ENCODE measurements at regions not wholly inside any gene's neighbourhood (a gene's known extent, or its start where the extent isn't known, plus 50 kb on each side); places are given as distances from the start of the nearest gene placed in this dataset.
"Not testable (repeated sequence)": the region's sequence is repeated elsewhere in the genome, so short reads cannot be mapped to it uniquely, and the experiment has no call there.

- DNase-seq: no peak
Observed at GRCh38 chr10:62666275-62666674, 138.2 kb upstream of the ADO start.

- no peak for DNase-seq
Observed at GRCh38 chr10:62669341-62669740, 135.2 kb upstream of the ADO start.

- no peak for DNase-seq
Observed at GRCh38 chr10:62671104-62671503, 133.4 kb upstream of the ADO start.

- peak in 2 of 4 experiments; percentile 42 to 55 for DNase-seq
Observed at GRCh38 chr10:62681211-62681940, 123.1 kb upstream of the ADO start.

GRCh38 chr10:62684911-62685310, 119.6 kb upstream of the ADO start:
- no peak for DNase-seq

DNA sequence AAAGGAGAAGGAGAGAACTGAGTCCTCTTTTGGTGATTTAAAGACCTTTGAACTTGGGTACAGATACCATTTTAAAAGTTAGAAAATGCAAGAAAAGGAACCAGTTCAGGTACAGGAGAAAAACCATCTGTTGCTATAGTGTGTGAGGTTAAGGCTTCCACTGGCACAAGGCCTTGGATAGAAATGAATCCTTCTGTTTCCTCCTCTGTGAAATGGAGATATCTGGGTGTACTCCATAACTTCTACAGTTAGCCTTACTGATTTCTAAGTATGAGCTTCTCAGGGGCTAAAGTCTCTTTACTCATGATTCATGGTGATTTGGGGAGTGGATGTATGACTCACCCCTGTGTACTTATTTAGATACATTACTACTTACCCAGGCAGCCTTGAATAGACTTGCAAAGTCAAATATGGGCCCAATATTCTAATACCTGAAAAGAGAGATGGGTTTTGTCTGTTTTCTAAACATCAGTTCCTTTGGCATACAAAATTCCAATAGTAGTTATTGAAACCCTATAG, 117.2 kb upstream of the ADO start:
- no peak for DNase-seq

DNA sequence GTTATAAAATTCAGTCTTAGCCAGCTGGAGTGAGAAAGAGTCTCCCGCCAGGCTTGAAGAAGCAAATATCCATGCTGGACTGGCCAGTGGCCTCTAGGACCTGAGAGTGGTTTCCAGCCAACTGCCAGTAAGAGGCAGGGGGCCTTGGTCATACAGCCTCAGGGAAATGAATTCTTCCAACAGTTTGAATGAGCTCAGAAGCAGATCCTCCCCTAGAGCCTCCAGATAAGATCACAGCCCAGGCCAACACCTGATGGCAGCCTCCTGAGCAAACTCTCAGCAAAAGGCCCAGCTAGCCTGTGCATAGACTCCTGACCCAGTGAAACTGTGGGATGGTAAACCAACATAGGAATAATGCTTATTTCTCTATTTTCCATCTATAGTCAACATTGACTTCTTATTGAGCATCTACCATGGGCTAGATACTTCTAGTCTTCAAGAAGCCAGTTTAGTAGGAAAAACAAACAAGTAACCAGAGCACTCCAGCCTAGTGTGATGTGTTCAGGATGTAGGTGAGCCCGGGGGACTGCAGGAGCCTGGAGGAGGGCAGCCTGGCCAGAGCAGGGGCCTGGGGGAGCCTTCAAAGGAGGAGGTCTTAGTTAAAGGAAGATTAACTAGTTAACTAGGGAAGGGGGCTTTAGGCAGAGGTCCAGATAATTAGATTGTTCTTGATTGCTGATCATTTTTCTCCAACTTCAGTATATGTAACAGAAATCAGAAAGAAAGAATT, 115.4 kb upstream of the ADO start:
- DNase-seq: no peak

- no peak for DNase-seq
Observed at GRCh38 chr10:62689712-62690111, 114.8 kb upstream of the ADO start.

GRCh38 chr10:62690703-62691102, 113.8 kb upstream of the ADO start:
- DNase-seq: no peak

DNA sequence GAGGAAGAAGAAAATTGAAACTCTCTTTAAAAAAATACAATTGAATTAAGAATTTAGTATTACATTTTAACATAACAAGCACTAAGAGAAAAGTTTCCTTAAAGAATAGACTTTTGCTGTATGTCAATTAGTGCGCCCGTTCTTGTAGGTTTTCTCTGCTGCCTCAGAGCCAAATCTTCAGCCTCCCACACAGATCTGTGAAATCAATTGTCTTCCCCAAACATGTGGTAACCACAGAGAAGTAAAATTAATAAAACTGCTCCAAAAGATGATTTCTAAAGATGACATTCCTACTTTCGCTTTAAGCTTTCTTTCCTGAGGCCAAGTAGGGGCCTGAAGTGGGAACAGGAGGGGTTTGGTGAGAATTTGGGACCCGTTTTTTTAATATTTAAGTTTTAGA, 113.2 kb upstream of the ADO start:
- DNase-seq: no peak

DNA sequence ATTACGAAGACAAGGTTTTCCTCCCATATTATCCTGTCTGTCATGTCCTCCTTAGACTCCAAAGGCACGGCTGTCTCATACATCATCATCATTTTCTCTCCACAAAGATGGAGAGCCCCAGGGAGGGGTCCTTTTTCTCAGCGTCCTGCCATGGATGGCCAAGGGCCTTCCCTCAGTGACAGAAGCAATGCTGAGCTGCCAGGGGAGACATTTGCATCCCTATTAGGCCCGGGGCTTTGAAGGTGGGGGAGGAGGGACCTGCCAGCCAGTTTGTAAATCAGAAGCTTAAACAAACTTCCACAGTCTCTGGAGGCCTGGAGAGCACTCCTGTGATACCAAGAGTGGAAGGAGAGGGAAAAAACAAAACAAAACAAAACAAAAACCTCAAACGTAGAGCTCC, 112.4 kb upstream of the ADO start:
- no peak for DNase-seq

- DNase-seq: no peak
Observed at GRCh38 chr10:62693306-62693705, 111.2 kb upstream of the ADO start.

DNA sequence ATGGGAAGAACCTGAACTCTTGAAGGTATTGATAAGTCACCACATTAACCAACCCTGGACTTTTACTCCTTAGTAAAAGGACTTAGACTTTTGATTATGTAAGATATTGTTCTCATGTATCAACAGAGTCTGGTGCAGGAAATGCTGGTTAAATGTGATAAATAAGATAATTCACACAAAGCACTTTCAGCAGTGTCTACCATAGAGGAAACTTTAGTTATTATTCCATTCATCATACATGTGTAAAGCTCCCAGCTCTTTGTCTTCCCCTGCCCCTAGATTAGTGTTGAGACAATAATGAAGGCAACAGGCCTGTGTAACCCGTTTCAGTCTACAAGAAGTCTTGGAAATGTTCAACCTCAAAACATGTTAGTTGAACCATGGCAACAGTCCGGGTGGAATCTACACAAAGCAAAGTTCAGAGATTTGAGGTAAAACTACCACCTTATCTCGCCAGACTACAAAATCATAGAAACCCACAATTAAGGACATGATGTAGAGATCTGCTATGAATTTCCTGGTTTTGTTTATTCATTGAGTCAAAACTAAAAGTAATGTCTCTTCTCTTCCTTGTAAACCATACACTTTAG, 109.9 kb upstream of the ADO start:
- no peak for DNase-seq

GRCh38 chr10:62696798-62697197, 107.7 kb upstream of the ADO start:
- DNase-seq: no peak

DNA sequence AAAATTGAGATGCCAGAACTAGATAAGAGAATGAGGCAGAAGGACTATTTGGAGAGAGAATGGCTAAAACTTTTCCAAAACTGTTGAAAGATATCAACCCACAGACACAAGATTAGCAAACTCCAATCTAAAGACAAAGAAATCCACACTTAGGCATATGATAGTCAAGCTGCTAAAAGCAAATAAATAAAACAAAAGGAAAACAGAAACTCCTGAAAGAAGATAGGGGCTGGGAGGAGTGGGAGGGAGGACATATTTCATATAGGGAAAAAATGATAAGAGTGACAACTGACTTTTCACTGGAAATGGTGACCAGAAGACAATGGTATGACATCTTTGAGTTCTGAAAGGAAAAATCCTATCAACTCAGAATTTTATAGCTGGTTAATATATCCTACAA, 105.4 kb upstream of the ADO start:
- no peak for DNase-seq

GRCh38 chr10:62704121-62704520, 100.4 kb upstream of the ADO start:
- not testable (repeated sequence) for DNase-seq

- no peak for DNase-seq
Observed at GRCh38 chr10:62705789-62706188, 98.7 kb upstream of the ADO start.

DNA sequence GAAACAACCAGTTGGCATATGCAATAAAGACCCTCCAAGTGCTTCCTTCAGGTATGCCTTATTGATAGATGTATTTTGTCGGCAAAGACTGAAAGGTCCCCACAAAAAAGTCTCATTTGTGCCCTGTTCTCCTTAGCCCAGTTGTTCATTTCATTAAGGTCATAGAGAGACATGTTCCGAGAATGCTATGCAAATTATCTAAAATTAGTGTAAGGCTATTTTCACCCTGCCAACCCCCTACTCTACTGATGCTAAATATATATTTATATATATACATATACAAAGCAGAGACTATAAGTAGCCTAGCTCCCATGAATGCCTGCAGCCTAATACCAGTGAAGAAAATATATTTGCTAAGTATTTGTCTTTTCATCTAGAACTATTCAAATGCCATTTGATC, 96.7 kb upstream of the ADO start:
- no peak for DNase-seq

DNA sequence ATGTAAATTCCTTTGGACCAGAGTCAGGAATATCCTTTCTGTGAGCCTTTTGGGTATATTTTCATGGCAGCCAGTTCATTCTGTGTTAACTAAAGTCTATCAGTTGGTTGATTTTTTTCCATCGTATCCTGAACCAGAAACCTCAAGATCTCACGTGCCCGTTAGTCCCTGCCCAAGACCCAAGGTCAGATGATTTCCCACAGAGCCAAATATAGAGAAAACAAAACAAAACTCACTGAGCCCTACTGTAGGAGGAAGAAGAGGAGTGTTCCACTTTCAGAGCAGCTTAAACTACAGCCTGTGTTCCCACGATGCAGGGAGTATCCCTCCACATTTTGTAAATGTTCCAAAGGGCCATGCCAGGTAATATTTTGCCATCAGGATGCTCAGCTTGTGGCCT, 96.0 kb upstream of the ADO start:
- DNase-seq: no peak

DNA sequence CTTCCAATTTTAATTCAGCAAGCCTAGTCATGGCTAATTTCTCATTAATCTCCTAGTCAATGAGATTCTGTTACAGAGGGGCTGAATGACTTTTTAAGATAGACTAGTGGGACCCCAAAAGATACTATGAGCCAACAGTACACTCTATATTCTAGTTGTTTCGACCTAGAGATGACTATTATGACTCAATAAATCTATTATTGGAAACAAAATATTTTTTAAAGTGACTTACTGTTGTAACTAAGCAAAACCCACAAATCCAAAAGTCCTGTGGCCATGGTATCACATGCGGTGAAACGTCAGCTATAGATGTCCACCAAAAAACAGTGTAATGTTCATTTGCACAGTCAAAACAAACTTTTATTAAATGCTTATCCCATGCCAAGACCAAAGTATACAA, 95.3 kb upstream of the ADO start:
- DNase-seq: no peak

GRCh38 chr10:62710182-62710581, 94.3 kb upstream of the ADO start:
- DNase-seq: no peak

- no peak for DNase-seq
Observed at GRCh38 chr10:62715383-62715782, 89.1 kb upstream of the ADO start.

DNA sequence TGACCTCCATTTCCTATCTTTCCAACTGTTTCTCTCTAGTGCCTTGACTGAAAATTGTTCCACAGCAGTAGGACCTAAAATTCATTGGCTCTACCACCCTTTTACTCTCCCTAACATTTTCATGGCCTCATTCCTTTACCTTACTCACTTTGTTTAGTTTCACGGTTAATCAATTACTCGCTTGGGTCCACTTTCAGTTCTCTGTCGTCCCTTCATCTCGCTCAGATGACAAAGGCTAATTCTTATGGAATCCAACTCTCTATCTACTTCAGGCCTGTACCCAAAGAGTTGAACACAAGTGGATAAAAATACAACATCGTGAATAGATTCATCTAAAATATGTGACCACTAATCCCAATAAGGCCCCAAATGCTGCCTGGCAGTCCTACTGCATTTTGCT, 85.9 kb upstream of the ADO start:
- DNase-seq: no peak

GRCh38 chr10:62719061-62719460, 85.5 kb upstream of the ADO start:
- DNase-seq: no peak
